ENCODE measurements at regions not wholly inside any gene's neighbourhood (a gene's known extent, or its start where the extent isn't known, plus 50 kb on each side); places are given as distances from the start of the nearest gene placed in this dataset.

DNA sequence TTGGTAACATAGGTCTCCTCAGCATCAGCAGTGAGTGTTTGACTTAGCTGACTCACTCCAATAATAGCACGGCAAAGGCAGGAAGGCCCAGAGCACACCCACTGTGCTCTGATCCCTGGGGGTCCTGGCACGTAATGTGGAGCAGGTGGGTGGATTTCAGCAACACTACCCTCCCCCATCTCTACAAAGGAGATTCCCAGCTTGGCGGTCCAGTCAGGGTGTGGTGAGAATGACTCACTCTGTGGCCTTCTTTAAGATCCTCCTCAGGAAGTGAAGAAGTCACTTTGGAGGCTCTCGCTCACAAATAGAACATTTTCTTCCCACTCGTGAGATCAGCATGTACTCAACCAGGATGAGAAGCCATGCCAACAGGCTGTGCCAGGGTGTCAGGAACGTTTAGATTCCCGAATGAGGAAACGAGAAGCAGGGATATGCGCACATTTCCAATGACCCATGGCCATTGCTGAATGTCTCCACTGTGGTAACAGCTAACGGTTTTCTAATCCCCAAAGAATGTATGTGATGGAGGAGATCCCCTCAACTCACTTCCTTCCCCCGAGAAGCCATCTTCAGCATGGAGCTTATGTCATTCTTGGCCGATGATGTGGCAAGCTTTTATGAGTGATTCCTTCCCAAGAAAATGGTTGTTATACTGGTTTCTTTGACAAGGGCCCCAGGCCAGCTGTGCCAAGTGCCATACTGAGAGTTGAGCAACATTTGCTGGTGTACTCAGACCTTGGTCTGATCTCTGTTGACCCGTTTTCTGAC lies 365.2 kb downstream of the C16orf95 start:
- H3K4me2 ChIP-seq (ENCODE audit: extremely low read depth, insufficient read depth, low read length) = peak overlapping the region; percentile 51
- TF ChIP-seq EZH2 (IDR thresholded peaks at IDR 0.05; ENCODE audit: low read length, missing control alignments) = no peak
- TF ChIP-seq, protein P1, sequence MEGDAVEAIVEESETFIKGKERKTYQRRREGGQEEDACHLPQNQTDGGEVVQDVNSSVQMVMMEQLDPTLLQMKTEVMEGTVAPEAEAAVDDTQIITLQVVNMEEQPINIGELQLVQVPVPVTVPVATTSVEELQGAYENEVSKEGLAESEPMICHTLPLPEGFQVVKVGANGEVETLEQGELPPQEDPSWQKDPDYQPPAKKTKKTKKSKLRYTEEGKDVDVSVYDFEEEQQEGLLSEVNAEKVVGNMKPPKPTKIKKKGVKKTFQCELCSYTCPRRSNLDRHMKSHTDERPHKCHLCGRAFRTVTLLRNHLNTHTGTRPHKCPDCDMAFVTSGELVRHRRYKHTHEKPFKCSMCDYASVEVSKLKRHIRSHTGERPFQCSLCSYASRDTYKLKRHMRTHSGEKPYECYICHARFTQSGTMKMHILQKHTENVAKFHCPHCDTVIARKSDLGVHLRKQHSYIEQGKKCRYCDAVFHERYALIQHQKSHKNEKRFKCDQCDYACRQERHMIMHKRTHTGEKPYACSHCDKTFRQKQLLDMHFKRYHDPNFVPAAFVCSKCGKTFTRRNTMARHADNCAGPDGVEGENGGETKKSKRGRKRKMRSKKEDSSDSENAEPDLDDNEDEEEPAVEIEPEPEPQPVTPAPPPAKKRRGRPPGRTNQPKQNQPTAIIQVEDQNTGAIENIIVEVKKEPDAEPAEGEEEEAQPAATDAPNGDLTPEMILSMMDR (conservative IDR thresholded peaks at IDR 0.05 in 1 of 2, IDR thresholded peaks at IDR 0.05 in 1 of 2; ENCODE audit: low read depth in 1 of 2, low read length in 2 of 2) = no peak
- peaks cover 9% of the 10 kb centered on the region for H3K4me1 ChIP-seq (ENCODE audit: control insufficient read depth, extremely low read depth, insufficient read depth, low read length)
- no peaks in the 10 kb centered on the region for H3K36me3 ChIP-seq (ENCODE audit: control insufficient read depth, insufficient read depth, low read length)
- H3K79me2 ChIP-seq (ENCODE audit: control insufficient read depth, insufficient read depth, low read length) = no peaks in the 10 kb centered on the region
- no peaks in the 10 kb centered on the region for H4K20me1 ChIP-seq (ENCODE audit: control insufficient read depth, extremely low read depth, insufficient read depth, low read length)
- H3K9me3 ChIP-seq (ENCODE audit: control insufficient read depth, insufficient read depth, low read depth, low read length) = no peaks in the 10 kb centered on the region
- peak overlapping the region; percentile 18 for H2AFZ ChIP-seq (ENCODE audit: low read length)
- no peak overlapping the region for H3K9ac ChIP-seq (ENCODE audit: insufficient read depth, low read length)
- H3K27ac ChIP-seq (ENCODE audit: insufficient read depth, low read length) = peak overlapping the region; percentile 86
- H3K27me3 ChIP-seq (ENCODE audit: control insufficient read depth, insufficient read depth, low read length) = no peaks in the 10 kb centered on the region
- DNase-seq (ENCODE audit: low read depth in 2 of 2) = peak; percentile 98 to 100
- no peak overlapping the region for H3K4me3 ChIP-seq (replicated peaks in 1 of 4; ENCODE audit: control extremely low read depth in 1 of 4, insufficient read depth in 1 of 4, low read depth in 3 of 4, low read length in 4 of 4)

DNA sequence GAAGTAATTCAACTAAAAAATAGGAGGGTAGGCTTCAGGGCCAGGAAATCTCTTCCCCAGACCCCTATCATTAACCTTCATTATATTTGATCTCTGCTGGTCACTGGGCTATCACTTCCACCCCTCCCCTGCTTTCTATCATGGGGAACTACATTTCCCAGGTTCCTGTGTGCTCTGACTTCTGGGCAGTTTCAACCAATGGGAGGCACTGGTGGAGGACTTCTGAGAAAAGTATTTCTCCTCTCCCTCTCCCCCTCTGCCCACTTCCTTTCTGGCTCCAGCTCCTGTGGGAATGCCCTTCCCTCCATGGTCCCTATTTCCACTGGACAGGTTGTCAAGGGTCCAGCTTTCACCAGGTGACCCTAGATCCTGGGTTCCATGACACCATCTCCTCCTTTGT lies 364.4 kb downstream of the C16orf95 start:
- H3K9ac ChIP-seq (ENCODE audit: insufficient read depth, low read length) = no peak overlapping the region
- TF ChIP-seq, protein P1 (conservative IDR thresholded peaks at IDR 0.05 in 1 of 2, IDR thresholded peaks at IDR 0.05 in 1 of 2; ENCODE audit: low read depth in 1 of 2, low read length in 2 of 2) = no peak
- TF ChIP-seq EZH2 (IDR thresholded peaks at IDR 0.05; ENCODE audit: low read length, missing control alignments) = no peak
- H3K27me3 ChIP-seq (ENCODE audit: control insufficient read depth, insufficient read depth, low read length) = no peaks in the 10 kb centered on the region
- H3K4me3 ChIP-seq (replicated peaks in 1 of 4; ENCODE audit: control extremely low read depth in 1 of 4, insufficient read depth in 1 of 4, low read depth in 3 of 4, low read length in 4 of 4) = no peak overlapping the region
- H2AFZ ChIP-seq (ENCODE audit: low read length) = no peak overlapping the region
- peak overlapping the region; percentile 86 for H3K27ac ChIP-seq (ENCODE audit: insufficient read depth, low read length)
- H3K79me2 ChIP-seq (ENCODE audit: control insufficient read depth, insufficient read depth, low read length) = no peaks in the 10 kb centered on the region
- no peaks in the 10 kb centered on the region for H3K36me3 ChIP-seq (ENCODE audit: control insufficient read depth, insufficient read depth, low read length)
- DNase-seq (ENCODE audit: low read depth in 2 of 2) = peak; percentile 48 to 55
- H3K4me1 ChIP-seq (ENCODE audit: control insufficient read depth, extremely low read depth, insufficient read depth, low read length) = peaks cover 9% of the 10 kb centered on the region
- H3K4me2 ChIP-seq (ENCODE audit: extremely low read depth, insufficient read depth, low read length) = no peak overlapping the region
- no peaks in the 10 kb centered on the region for H4K20me1 ChIP-seq (ENCODE audit: control insufficient read depth, extremely low read depth, insufficient read depth, low read length)
- H3K9me3 ChIP-seq (ENCODE audit: control insufficient read depth, insufficient read depth, low read depth, low read length) = no peaks in the 10 kb centered on the region

DNA sequence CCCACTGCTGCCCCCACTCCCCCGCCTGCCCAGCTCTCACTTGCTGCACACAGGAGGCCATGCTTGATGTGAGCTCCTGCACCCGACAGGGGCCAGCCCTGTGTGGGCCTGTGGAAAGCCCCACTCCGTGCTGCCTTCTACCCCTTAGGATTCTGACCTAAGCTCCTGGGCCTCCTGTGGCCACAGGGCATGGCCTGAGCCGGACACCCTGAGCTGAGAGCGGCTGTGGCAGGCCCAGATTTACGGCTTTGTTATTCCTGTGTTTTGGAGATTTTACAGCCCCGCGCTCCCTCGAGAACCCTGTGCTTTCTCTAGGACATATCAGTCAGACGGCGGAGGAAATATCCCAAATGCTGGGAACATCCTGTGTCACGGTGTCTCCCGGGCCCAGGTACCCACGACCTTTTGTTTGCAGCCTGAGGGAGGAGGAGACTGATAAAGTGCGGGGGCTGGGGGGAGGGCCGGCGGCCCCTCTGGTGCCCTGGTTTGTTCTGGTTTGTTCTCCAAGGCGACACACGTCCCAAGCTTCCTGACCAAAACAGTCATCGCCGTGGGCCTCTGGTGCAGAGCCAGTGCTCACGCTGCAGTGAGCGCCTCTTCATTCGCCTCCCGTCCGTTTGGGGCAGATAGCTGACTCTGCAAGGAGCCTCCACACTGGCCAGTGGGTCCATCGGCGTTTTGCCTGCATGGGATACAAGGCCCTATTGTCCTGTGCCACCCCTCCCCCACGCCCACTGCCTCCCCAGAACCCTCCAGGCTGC lies 363.4 kb downstream of the C16orf95 start:
- Histone ChIP-seq H4K20me1 (ENCODE audit: control insufficient read depth, extremely low read depth, insufficient read depth, low read length) (no peaks in the 10 kb centered on the region), H3K4me3 (replicated peaks in 1 of 4; ENCODE audit: control extremely low read depth in 1 of 4, insufficient read depth in 1 of 4, low read depth in 3 of 4, low read length in 4 of 4) (no peak overlapping the region), H3K36me3 (ENCODE audit: control insufficient read depth, insufficient read depth, low read length) (no peaks in the 10 kb centered on the region), H3K79me2 (ENCODE audit: control insufficient read depth, insufficient read depth, low read length) (no peaks in the 10 kb centered on the region), H3K27ac (ENCODE audit: insufficient read depth, low read length) (no peak overlapping the region), H2AFZ (ENCODE audit: low read length) (no peak overlapping the region), H3K9ac (ENCODE audit: insufficient read depth, low read length) (no peak overlapping the region), H3K4me2 (ENCODE audit: extremely low read depth, insufficient read depth, low read length) (no peak overlapping the region), H3K4me1 (ENCODE audit: control insufficient read depth, extremely low read depth, insufficient read depth, low read length) (peaks cover 9% of the 10 kb centered on the region), H3K27me3 (ENCODE audit: control insufficient read depth, insufficient read depth, low read length) (no peaks in the 10 kb centered on the region), H3K9me3 (ENCODE audit: control insufficient read depth, insufficient read depth, low read depth, low read length) (no peaks in the 10 kb centered on the region)
- TF ChIP-seq, protein P1 (conservative IDR thresholded peaks at IDR 0.05 in 1 of 2, IDR thresholded peaks at IDR 0.05 in 1 of 2; ENCODE audit: low read depth in 1 of 2, low read length in 2 of 2) = no peak
- no peak for TF ChIP-seq EZH2 (IDR thresholded peaks at IDR 0.05; ENCODE audit: low read length, missing control alignments)
- no peak for DNase-seq (ENCODE audit: low read depth in 2 of 2)
